ENCODE measurements at regions not wholly inside any gene's neighbourhood (a gene's known extent, or its start where the extent isn't known, plus 50 kb on each side); places are given as distances from the start of the nearest gene placed in this dataset.
"Not testable (repeated sequence)": the region's sequence is repeated elsewhere in the genome, so short reads cannot be mapped to it uniquely, and the experiment has no call there.

- no peak for DNase-seq (ENCODE audit: low spot score in 2 of 2)
- TF ChIP-seq POLR2A (IDR thresholded peaks at IDR 0.05) = no peak
- no peak for TF ChIP-seq POLR2AphosphoS5 (IDR thresholded peaks at IDR 0.05)
- TF ChIP-seq CTCF (IDR thresholded peaks at IDR 0.05) = no peak
- Histone ChIP-seq H3K9me3 (no peaks in the 10 kb centered on the region), H3K4me3 (no peak overlapping the region), H3K36me3 (no peaks in the 10 kb centered on the region), H3K27ac (no peak overlapping the region), H3K27me3 (no peaks in the 10 kb centered on the region), H3K4me1 (no peaks in the 10 kb centered on the region)
- intact Hi-C loops (cut with DNase I; ENCODE audit: low total_unique reads) = no loop called here
Observed at GRCh38 chr5:52623291-52623690, 164.4 kb upstream of the ITGA1 start.

- Histone ChIP-seq H3K27ac (no peak overlapping the region), H3K36me3 (no peaks in the 10 kb centered on the region), H3K27me3 (no peaks in the 10 kb centered on the region), H3K4me1 (no peaks in the 10 kb centered on the region), H3K9me3 (no peaks in the 10 kb centered on the region), H3K4me3 (no peak overlapping the region)
- intact Hi-C loops (cut with DNase I; ENCODE audit: low total_unique reads) = no loop called here
- TF ChIP-seq CTCF (IDR thresholded peaks at IDR 0.05) (no peak), POLR2A (IDR thresholded peaks at IDR 0.05) (no peak), POLR2AphosphoS5 (IDR thresholded peaks at IDR 0.05) (no peak)
- no peak for DNase-seq (ENCODE audit: low spot score in 2 of 2)
Observed at GRCh38 chr5:52624291-52624690, 163.4 kb upstream of the ITGA1 start.

DNA sequence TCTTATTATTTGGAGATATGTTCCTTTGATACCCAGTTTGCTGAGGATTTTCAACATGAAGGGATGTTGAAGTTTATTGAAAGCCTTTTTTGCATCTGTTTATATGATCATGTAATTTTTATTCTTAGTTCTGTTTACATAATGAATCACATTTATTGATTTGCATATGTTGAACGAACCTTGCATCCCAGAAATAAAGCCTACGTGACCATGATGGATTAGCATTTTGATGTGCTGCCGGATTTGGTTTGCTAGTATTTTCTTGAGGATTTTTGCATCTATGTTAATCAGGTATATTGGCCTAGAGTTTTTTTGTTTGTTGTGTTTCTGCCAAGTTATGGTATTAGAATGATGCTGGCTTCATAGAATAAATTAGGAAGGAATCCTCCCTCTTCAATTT lies 161.4 kb upstream of the ITGA1 start:
- DNase-seq (ENCODE audit: low spot score in 2 of 2) = no peak
- no peaks in the 10 kb centered on the region for H3K9me3 ChIP-seq
- H3K27ac ChIP-seq = no peak overlapping the region
- no peaks in the 10 kb centered on the region for H3K4me1 ChIP-seq
- H3K27me3 ChIP-seq = no peaks in the 10 kb centered on the region
- H3K36me3 ChIP-seq = no peaks in the 10 kb centered on the region
- no peak overlapping the region for H3K4me3 ChIP-seq
- TF ChIP-seq POLR2A (IDR thresholded peaks at IDR 0.05) (no peak), POLR2AphosphoS5 (IDR thresholded peaks at IDR 0.05) (no peak), CTCF (IDR thresholded peaks at IDR 0.05) (no peak)
- intact Hi-C loops (cut with DNase I; ENCODE audit: low total_unique reads) = no loop called here

- Histone ChIP-seq H3K27ac (no peak overlapping the region), H3K36me3 (no peaks in the 10 kb centered on the region), H3K4me3 (no peak overlapping the region), H3K27me3 (no peaks in the 10 kb centered on the region), H3K9me3 (no peaks in the 10 kb centered on the region), H3K4me1 (no peaks in the 10 kb centered on the region)
- intact Hi-C loops (cut with DNase I; ENCODE audit: low total_unique reads) = no loop called here
- DNase-seq (ENCODE audit: low spot score in 2 of 2) = no peak
- TF ChIP-seq POLR2A (IDR thresholded peaks at IDR 0.05) (no peak), CTCF (IDR thresholded peaks at IDR 0.05) (no peak), POLR2AphosphoS5 (IDR thresholded peaks at IDR 0.05) (no peak)
Observed at GRCh38 chr5:52627740-52628139, 160.0 kb upstream of the ITGA1 start.

DNA sequence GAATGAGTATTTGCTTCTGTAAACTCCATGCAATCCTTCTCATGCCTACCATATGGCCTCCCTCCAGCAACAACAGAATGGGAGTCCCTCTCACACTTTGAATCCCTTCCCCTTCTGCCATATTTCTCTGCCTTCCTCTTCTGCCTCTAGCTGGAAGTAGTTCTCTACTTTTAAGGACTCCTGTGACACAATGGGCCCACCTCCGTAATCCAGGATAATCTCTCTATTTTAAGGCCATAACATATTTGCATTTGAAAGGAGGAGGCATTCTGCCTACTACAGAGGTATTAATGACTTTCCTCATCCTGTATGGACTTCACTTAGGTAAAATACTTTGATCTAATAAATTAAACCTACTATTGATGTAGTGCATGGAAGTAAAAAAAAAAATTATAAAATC lies 155.4 kb upstream of the ITGA1 start:
- H3K27me3 ChIP-seq = no peaks in the 10 kb centered on the region
- no peak overlapping the region for H3K27ac ChIP-seq
- no peak overlapping the region for H3K4me3 ChIP-seq
- no peaks in the 10 kb centered on the region for H3K36me3 ChIP-seq
- H3K9me3 ChIP-seq = no peaks in the 10 kb centered on the region
- no peak for DNase-seq (ENCODE audit: low spot score in 2 of 2)
- TF ChIP-seq POLR2A (IDR thresholded peaks at IDR 0.05) = no peak
- no peak for TF ChIP-seq CTCF (IDR thresholded peaks at IDR 0.05)
- TF ChIP-seq POLR2AphosphoS5 (IDR thresholded peaks at IDR 0.05) = no peak
- no peaks in the 10 kb centered on the region for H3K4me1 ChIP-seq
- intact Hi-C loops (cut with DNase I; ENCODE audit: low total_unique reads) = no loop called here

DNA sequence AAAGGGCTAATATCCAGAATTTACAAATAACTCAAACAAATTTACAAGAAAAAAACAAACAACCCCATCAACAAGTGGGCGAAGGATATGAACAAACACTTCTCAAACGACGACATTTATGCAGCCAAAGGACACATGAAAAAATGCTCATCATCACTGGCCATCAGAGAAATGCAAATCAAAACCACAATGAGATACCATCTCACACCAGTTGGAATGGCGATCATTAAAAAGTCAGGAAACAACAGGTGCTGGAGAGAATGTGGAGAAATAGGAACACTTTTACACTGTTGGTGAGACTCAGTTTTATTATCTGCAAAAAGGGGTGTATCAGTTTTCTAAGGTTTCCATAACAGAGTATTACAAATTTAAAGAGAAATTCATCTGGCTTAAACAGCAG lies 153.5 kb upstream of the ITGA1 start:
- H3K27ac ChIP-seq; H3K9me3 ChIP-seq; H3K4me1 ChIP-seq; intact Hi-C loops (cut with DNase I; ENCODE audit: low total_unique reads); H3K4me3 ChIP-seq; H3K36me3 ChIP-seq; H3K27me3 ChIP-seq; DNase-seq (ENCODE audit: low spot score in 2 of 2): not testable (repeated sequence)
